ENCODE measurements at regions not wholly inside any gene's neighbourhood (a gene's known extent, or its start where the extent isn't known, plus 50 kb on each side); places are given as distances from the start of the nearest gene placed in this dataset.

GRCh38 chr10:62587011-62587410 lies 212.8 kb downstream of the ZNF365 start:
- Histone ChIP-seq H3K9me3 (no peaks in the 10 kb centered on the region), H3K27me3 (peaks cover 10% of the 10 kb centered on the region), H3K4me1 (no peaks in the 10 kb centered on the region), H3K4me3 (ENCODE audit: low read depth, low read length) (no peak overlapping the region), H3K36me3 (no peaks in the 10 kb centered on the region)
- no peak for DNase-seq
- no peak for TF ChIP-seq CTCF (IDR thresholded peaks at IDR 0.05; ENCODE audit: low read depth, low read length)

GRCh38 chr10:62588116-62588515 lies 213.9 kb downstream of the ZNF365 start:
- H3K4me3 ChIP-seq (ENCODE audit: low read depth, low read length) = no peak overlapping the region
- H3K4me1 ChIP-seq = no peaks in the 10 kb centered on the region
- DNase-seq = no peak
- no peaks in the 10 kb centered on the region for H3K36me3 ChIP-seq
- TF ChIP-seq CTCF (IDR thresholded peaks at IDR 0.05; ENCODE audit: low read depth, low read length) = no peak
- H3K27me3 ChIP-seq = peaks cover 12% of the 10 kb centered on the region
- no peaks in the 10 kb centered on the region for H3K9me3 ChIP-seq

GRCh38 chr10:62589689-62590088 lies 214.8 kb upstream of the ADO start:
- Histone ChIP-seq H3K36me3 (no peaks in the 10 kb centered on the region), H3K4me3 (ENCODE audit: low read depth, low read length) (no peak overlapping the region), H3K4me1 (no peaks in the 10 kb centered on the region), H3K27me3 (peaks cover 12% of the 10 kb centered on the region), H3K9me3 (no peaks in the 10 kb centered on the region)
- DNase-seq = no peak
- TF ChIP-seq CTCF (IDR thresholded peaks at IDR 0.05; ENCODE audit: low read depth, low read length) = no peak

- Histone ChIP-seq H3K36me3 (no peaks in the 10 kb centered on the region), H3K4me1 (no peaks in the 10 kb centered on the region), H3K27me3 (peaks cover 12% of the 10 kb centered on the region), H3K9me3 (no peaks in the 10 kb centered on the region), H3K4me3 (ENCODE audit: low read depth, low read length) (no peak overlapping the region)
- DNase-seq = no peak
- TF ChIP-seq CTCF (IDR thresholded peaks at IDR 0.05; ENCODE audit: low read depth, low read length) = no peak
Measured at GRCh38 chr10:62590306-62590705, 214.2 kb upstream of the ADO start.

- peak; percentile 90 for TF ChIP-seq CTCF (IDR thresholded peaks at IDR 0.05; ENCODE audit: low read depth, low read length)
- Histone ChIP-seq H3K4me1 (no peaks in the 10 kb centered on the region), H3K9me3 (no peaks in the 10 kb centered on the region), H3K4me3 (ENCODE audit: low read depth, low read length) (no peak overlapping the region), H3K27me3 (peaks cover 12% of the 10 kb centered on the region), H3K36me3 (no peaks in the 10 kb centered on the region)
- peak; percentile 47 for DNase-seq
Measured at GRCh38 chr10:62594093-62594520, 210.4 kb upstream of the ADO start.

GRCh38 chr10:62597226-62597625 lies 207.3 kb upstream of the ADO start:
- peaks cover 2% of the 10 kb centered on the region for H3K27me3 ChIP-seq
- no peak for DNase-seq
- no peak for TF ChIP-seq CTCF (IDR thresholded peaks at IDR 0.05; ENCODE audit: low read depth, low read length)
- no peak overlapping the region for H3K4me3 ChIP-seq (ENCODE audit: low read depth, low read length)
- no peaks in the 10 kb centered on the region for H3K9me3 ChIP-seq
- no peaks in the 10 kb centered on the region for H3K4me1 ChIP-seq
- H3K36me3 ChIP-seq = no peaks in the 10 kb centered on the region

Data from BE2C (cell line).